ENCODE measurements at regions not wholly inside any gene's neighbourhood (a gene's known extent, or its start where the extent isn't known, plus 50 kb on each side); places are given as distances from the start of the nearest gene placed in this dataset.

DNA sequence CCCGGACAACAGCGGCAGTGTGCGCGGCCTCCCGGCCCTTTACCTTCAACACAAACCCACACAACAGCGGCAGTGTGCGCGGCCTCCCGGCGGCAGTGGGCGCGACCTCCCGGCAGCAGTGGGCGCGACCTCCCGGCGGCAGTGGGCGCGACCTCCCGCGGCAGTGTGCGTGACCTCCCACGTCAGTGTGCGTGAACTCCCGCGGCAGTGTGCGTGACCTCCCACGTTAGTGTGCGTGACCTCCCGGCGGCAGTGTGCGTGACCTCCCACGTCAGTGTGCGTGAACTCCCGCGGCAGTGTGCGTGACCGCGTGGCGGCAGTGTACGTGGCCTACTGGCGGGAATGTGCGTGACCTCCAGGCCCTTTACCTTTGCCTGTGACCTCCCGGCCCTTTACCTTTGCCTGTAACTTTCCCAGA, 576.6 kb upstream of the FRG1 start:
- DNase-seq (ENCODE audit: low read depth in 2 of 2), result no peak

DNA sequence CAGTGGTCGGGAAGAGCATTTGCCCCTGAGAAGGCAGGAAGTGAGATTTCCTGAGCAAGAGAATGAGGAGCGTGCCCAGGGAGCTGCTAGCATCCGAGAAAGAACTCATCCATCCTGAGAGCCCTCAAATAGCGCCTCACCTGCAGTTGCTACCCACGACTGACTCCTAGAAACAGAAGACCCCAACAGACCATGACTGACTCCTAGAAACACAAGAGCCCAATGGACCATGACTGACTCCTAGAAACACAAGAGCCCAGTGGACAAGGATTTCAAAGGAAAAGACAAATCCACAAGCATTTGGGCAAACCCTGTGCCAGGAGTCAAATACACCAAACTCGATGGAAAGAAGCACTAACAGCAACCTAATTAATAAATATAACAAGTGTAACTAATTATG, 575.2 kb upstream of the FRG1 start:
- no peak for DNase-seq (ENCODE audit: low read depth in 2 of 2)

DNA sequence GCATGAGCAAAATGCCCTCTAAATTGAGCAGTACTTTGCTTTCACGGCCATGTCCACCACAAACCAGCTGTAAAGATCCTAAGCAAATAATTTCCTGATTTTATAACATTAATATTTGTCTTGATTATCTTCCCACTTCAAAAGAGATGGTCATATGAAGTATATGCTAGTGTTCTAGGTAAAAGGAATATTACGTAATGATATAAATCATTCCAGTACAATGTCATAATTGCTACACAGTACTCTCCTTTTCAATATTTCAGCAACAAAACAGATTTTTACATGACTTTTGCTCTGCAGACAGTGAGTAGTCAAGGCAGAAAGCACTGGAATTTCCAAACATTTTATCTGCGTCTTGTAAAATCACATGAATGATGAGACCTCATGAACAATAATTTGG, 572.8 kb upstream of the FRG1 start:
- no peak for DNase-seq (ENCODE audit: low read depth in 2 of 2)

DNA sequence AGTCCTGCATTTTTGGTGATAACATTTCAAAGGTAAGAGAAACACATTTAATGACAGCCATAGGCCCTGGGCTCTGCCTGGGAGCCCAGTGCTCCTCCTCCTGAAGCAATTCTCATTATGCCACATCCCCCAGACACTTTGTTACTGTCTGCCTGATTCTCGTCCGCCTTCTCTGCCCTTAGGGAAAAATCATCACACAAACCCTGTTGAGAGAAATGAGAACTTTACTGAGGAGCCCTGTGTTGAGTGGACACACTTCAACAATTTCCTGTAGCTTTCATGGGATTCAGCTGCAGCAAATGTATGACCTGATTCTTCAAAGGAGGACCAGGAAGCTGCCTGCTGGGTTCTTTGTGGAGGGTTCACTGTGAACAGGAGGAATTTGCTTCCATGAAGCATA, 566.5 kb upstream of the FRG1 start:
- DNase-seq (ENCODE audit: low read depth in 2 of 2), result no peak

DNA sequence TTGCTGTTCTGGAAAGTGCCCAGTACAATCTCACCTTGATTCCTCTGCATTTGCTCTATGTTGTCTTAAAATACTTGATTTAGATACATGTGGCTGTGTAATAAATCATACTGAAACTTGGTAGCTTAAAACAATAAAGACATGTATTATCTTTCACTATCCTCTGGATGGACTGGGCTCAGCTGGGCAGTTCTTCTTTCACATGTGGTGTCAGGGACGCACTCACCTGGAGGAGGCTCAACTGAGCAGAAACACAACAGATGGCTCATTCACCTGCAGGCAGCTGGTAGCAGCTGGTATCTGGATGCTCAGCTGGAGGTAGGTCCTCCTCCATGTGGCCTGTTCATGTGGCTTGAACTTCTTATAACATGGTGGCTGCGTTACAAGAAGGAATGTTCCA, 563.8 kb upstream of the FRG1 start:
- no peak for DNase-seq (ENCODE audit: low read depth in 2 of 2)

DNA sequence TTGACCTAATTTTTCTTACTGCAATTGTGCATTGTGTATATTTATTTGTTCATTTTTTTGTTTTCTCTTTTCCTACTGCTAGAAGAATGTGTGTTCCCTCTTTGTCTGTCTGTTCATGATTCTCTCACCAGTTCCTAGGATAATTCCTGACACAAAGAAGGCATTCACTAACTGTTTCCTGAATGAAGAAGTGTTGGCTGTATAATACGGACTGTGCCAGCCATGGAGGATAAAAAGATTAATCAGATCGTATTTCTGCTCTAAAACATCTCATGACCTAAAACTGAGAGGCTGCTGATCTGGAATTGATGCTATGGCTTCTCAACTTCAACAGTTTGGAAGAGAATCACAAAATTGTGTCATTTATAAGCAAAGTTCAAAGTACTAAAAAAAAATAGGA, 563.1 kb upstream of the FRG1 start:
- DNase-seq (ENCODE audit: low read depth in 2 of 2), result no peak

DNA sequence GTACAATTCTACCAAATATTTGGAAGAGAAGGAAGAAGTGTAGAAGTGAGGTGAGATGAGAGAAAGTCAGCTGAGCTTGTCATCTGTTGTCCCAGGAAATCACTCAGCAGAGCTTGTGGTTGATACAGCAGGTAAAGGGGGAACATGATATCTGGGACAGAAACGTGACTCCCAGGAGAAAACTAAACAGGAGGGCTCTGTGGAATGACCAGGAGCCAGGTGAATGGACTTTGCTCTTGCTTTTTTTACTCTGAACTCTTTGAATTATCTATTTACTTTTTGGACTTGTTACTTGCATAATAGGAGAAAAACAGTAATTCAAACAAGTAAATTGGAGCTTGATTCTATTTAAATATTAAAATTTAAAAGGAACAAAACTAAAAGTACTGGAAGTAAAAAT, 555.6 kb upstream of the FRG1 start:
- DNase-seq (ENCODE audit: low read depth in 2 of 2), result no peak

DNA sequence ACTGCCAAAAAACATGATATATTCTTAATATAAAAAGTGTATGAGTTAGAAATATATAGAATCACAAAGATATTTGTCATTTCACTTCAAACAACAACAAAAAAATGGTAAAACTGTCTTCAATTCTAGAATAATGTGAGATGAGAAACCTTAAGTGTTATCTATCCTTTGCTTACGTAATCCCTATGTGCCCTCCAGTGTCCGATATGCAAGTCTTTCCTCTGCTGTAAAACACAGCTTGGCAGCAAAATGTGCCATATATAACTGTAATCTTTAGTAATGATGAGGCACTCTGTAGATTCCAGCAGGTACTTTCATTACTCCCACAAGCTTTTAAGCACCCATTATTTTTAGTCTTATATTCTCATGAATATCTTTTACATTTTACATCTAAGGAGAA, 555.1 kb upstream of the FRG1 start:
- no peak for DNase-seq (ENCODE audit: low read depth in 2 of 2)

DNA sequence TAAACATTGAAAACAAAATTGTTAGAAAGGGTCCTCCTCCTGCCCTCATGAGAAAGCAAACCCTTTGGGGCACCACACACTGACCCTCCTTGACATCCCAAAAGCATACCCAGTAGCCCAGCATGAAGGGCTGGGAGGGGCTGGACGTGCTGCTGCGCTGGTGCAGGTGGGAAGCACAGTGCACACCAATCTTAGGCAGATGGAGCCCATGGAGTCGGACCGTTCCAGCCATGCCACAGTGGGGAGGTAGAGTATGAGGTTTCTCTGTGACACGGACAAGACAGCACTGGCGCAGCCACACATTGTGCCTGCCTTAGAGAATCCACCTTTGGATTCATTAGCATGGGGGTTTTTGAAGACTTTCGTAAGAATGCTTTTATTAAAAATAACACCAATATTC, 544.2 kb upstream of the FRG1 start:
- no peak for DNase-seq (ENCODE audit: low read depth in 2 of 2)

DNA sequence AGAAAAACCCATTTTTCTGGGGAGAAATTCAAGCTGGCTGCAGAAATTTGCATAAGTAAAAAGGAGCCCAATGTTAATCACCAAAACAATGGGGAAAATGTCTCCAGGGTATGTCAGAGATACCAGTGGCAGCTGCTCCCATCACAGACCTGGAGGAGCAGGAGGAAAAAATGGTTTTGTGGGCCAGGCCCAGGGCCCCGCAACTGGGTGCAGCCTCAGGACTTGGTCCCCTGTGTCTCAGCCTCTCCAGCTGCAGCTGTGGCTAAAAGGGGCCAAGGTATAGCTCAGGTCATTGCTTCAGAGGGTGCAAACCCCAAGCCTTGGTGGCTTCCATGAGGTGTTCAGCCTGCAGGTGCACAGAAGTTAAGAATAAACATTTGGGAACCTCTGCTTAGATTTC, 536.4 kb upstream of the FRG1 start:
- no peak for DNase-seq (ENCODE audit: low read depth in 2 of 2)

DNA sequence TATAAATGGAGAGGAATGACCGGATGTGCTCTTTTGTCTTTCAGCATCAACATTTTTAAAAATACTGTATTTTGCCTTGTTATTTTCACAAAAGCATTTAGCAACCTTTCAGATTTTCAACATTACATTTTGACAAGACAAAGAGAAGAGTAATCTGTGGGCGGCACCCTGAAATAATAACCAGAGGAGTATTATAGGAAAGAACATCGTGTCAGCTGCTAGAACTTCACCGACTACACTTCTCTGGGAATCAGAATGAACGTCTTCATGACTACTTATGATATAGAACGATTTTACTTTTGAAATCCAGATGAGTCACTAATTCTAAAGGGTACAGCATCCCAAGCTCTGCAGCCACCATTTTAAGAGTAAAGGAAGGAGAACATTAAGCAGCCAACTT, 531.5 kb upstream of the FRG1 start:
- DNase-seq (ENCODE audit: low read depth in 2 of 2), result no peak

DNA sequence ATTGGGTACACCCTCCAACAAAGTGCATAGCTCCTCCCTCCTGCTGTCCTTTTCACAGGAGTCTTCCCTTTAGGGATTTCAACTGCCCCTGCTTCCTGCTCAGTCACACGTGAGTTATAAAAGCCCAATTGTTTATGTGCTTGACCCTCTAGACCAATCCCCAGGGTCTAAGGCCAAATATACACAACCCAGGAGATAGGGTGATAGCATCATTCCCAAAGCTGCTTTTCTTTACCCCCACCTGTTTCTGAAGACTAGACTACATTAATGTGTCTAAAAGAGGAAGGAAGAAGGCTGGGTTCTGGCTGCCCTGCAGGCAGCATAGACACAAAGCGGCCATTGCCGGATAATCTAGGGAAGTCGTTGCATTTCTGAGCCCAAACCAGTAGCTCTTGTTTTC, 526.7 kb upstream of the FRG1 start:
- DNase-seq (ENCODE audit: low read depth in 2 of 2), result no peak

DNA sequence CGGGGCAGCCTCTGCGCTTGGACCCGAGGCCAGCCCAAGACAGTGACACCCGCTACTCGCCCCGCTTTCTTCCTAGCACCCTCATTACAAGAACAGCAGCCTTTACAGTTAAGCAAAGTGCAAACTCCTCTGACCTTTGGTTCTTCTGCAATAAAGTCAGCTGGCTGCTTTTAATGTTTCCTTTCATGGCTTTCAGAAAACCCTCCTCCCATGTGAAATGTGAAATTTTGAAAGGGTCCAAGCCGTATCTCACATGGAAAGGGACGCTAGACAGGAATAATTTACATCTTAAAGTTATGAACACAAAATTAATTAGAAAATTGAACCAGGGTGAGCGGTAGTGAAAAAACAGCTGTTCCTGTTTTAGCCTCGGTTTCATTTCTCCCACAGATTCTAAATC, 520.1 kb upstream of the FRG1 start:
- no peak for DNase-seq (ENCODE audit: low read depth in 2 of 2)

DNA sequence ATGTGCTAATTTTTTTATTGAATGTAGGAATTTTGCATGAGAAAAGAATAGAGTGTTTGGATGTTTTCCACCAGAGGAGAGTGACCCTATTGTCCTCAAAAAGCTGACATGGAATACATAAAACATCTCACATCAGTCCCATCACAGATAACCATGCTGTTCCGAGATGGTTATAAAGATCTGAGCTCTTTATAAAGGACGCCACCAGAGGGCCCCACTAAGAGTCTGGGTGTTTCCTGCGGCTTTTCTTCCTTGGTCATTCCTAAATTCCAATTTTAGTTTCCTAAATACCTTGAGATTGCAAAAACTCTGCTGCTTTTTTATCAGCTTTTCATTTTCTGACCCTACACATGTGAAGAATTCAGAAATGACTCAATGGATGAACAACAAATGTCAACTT, 504.5 kb upstream of the FRG1 start:
- DNase-seq (ENCODE audit: low read depth in 2 of 2), result no peak

DNA sequence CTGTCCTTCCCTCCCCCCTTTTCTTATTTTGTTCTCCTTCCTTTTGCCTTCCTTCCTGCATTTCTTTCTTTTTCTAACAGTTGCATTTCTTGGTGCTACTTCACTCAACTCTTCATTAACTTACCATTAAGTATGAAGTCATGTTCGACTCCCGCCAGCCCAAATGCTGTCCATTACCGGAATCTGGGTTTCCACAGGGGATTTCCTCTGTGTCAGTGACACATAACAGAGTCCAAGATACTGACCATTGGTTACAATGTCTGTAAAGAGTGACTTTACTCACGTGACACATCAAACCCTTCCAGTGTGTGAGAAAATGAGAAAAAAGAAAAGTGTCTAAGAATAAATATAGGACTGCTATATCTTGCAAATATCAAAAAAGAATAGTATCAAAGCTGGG, 500.0 kb upstream of the FRG1 start:
- no peak for DNase-seq (ENCODE audit: low read depth in 2 of 2)

DNA sequence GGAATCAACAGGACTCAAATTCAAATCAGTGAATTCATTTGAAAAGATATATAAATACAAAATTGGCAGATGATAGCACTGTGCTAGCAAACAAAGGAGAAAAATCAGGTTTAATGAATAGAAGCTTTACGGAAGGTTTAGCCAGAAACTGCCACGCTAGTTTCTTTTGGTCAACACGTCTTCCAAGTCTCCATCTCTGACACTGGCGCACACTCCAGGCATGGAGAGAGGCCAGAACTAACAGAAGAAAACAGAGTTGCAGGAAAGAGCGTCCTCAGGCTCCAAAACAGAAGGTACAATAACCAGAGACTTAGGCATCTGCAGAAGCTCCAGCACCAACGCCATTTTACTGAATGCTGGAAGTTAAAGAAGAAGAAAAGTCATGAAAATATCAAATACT, 497.3 kb upstream of the FRG1 start:
- DNase-seq (ENCODE audit: low read depth in 2 of 2), result no peak

DNA sequence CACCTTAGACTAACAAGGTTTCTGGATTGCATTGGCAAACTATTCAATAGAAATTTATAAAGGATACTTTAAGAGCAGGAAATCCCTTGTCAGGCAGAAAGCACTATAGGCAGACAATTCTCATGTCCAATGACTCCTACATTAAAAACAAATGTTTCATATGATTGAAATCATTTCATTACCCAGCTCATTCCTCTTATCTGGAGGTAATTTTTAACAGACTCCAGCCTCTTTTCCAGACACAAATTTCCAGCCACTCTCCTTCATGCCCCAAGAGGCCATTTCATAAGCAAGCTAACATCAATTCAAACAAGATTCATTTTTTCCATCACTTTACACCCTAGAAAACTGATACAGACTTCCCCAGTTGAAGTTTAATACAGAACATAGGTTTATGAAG, 495.1 kb upstream of the FRG1 start:
- DNase-seq (ENCODE audit: low read depth in 2 of 2), result no peak

DNA sequence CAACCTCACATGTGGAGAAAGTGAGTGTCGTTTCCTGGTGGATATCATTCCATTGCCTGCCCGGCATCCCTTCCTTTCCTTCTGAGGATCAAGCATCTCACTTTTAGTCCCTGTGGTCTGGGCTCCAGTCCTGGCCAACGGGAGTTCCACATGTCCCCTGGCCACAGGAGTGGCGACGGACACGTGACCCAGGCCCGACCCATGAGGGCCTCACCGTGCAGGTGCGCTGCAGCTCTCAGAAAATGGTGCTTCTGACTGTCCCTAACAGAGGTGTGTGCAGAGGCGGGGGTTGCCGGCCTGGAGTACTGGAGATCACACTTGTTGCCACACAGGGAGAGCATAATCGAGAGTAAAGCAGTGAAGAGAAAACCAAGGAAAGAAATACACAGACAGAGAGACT, 476.9 kb upstream of the FRG1 start:
- no peak for DNase-seq (ENCODE audit: low read depth in 2 of 2)

DNA sequence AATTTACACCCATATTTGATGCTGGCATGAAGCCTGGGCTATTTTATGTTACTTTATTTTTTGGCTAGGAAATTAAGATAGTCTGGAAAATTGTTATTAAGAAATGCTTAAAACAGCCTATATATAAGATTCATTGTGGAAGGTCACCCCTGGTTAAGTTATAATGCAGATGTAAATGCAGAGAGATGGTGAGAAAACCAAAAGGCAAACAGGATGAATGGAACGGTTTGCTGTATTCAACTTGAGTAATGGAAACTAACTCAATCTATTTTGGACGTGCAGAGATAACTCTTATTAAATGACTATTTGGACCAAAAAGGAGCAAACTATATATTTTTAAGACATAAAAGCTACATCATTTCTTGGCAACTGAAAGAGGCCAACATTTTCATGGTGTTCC, 446.3 kb upstream of the FRG1 start:
- no peak for DNase-seq (ENCODE audit: low read depth in 2 of 2)

DNA sequence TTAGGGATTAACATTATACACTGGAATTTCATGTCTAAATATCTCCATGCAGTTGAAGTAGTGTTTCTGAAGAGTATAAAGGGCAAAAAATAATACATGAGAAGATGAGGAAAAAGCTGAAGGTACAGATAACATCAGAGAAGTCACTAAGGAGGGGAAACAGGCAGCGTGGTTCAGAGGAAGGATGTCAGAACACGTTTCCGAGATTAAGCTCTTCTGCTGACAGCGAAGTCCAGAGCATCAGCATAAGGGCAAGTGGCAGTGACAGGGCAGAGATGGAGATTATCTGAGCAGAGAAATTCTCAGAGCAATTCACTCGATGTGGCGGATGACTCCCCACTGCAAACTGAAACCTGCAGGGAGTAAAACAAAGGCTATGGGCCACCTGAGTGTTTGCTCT, 443.2 kb upstream of the FRG1 start:
- DNase-seq (ENCODE audit: low read depth in 2 of 2), result no peak

DNA sequence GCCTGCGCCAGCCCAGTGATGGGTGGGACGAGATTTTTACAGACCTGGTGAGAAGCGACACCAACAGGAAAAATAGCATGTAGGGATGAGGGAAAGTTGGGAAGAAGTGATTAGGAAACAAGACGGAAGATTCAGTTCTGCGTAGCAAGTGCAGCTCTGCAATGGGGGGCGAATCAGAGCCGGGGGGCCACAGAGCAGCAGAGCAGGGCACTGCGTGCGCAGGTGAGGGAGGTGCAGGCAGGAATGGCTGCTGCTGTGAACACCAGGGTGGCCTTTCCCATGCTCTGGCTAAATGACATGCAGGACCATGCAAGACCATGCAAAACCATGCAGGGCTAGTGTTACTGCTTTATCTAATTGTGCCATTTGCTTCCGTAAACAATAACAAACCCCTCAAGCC, 442.7 kb upstream of the FRG1 start:
- DNase-seq (ENCODE audit: low read depth in 2 of 2), result no peak

DNA sequence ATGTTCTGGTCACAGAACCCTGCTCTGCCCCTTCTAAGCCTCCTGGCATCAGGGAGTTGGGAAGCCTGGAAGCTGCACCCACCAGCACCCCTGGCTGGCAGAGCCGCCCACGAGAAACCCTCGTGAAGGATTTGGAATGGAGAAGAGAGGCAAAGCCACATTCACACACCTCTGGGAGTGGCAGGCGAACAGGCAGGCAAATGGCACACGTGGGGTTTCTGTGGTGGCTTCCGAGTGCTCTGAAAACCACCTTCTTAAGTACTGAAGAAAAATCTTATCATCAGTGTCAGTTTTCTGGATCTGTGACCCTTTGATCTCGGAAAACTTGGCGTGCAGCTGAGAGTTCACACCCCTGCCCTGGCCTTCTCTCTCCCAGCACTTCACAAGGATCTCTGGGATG, 442.2 kb upstream of the FRG1 start:
- DNase-seq (ENCODE audit: low read depth in 2 of 2), result no peak

DNA sequence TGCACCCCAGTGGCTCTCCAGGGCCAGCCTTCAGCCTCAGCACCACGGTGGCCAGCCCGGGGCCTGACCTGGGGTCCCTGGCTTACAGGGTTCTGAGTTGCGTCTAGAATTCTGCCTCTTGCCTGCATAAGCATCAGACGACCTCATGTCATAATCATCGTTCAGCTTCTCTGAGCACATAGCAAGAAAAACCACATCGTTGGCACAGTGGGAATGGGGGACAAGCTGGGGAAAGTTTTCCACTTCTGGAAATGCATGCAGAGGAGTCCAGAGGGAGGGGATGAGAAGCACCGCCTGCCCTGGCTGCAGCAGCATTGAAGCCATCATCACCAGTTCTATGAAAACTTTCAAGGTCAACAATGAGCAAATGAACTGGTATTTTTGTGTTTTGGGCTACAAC, 441.0 kb upstream of the FRG1 start:
- DNase-seq (ENCODE audit: low read depth in 2 of 2), result no peak

DNA sequence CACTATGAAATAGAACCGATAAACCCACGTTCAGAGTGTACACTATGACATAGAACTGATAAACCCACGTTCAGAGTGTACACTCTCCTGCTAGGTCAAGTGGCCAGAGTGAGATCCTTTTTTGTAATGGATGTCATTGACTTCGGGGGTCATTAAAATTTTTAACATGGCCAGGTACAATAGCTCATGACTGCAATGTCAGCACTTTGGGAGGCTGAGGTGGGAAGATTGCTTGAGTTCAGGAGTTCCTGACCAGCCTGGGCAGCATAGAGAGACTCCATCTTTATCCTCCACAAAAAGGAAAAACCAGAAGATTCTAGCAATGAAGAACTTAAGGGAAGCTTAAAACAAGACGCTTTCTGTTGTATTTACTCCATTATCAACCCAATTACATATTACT, 439.7 kb upstream of the FRG1 start:
- no peak for DNase-seq (ENCODE audit: low read depth in 2 of 2)

DNA sequence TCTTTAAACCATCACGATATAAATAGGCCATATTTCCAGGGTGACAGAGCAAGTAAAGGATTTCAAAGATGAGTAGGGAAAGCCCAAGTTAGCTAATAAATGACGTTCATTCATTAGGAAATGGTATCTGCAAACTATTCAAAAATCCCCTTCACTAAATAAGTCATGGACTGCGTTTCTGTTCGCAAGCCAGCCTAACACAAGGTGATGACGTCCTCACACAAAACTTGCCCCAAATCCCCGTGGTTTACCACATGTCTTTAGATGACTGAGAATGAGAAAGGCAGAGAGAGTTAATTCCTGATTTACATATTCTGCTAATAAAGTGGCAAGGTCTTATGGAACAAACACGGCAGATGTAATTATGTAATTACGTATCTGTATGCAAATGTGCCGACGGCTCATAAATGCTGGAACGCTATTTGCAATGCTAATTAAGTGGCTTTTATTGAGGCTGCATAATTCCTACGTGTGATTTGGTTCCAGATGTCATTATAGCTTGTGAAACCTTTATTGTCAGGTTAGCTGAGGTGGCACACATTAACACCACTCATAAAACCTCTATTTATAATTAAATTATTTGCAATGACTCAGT, 437.7 kb upstream of the FRG1 start:
- DNase-seq (ENCODE audit: low read depth in 2 of 2), result no peak
